ENCODE measurements at regions not wholly inside any gene's neighbourhood (a gene's known extent, or its start where the extent isn't known, plus 50 kb on each side); places are given as distances from the start of the nearest gene placed in this dataset.

DNA sequence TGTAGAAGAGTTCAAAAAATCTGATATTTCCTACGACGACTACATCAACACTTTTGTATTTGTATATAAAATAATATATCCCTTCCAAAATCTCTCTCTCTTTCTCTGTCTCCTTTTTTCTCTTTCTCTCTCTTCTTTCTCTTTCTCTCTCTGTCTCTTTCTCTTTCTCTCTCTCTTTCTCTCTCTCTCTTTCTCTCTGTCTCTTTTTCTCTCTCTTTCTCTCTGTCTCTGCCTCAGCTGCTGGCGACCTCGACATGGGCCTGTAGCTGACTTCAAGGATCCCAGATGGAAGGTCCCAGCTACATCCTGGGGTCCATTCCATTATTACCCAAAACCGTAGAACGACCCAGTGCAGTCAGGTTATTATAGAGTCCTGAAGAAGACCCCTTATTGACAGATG is 90.0 kb downstream of the CD24 start:
- TF ChIP-seq CTCF (IDR thresholded peaks at IDR 0.05) = no peak
- TF ChIP-seq POLR2A (IDR thresholded peaks at IDR 0.05) = no peak

Measured in lower leg skin (tissue), 3 donors.